Smooth muscle cell (in vitro differentiated cells): ENCODE measurements at regions not wholly inside any gene's neighbourhood (a gene's known extent, or its start where the extent isn't known, plus 50 kb on each side); places are given as distances from the start of the nearest gene placed in this dataset.

Source experiments
- DNase-seq: peaks from one replicate; lab custom pipeline; 2025; ENCODE audit not compliant: unreplicated experiment; lab: John Stamatoyannopoulos, UW
- H2AFZ ChIP-seq: fragments of 200-600 bp; sonication (generic); 2 replicates; pipeline ENCODE4 v1.6.0; 2016; ENCODE audit warnings: antibody characterized with exemption, low read depth, mild to moderate bottlenecking
- H3F3A ChIP-seq: fragments of 200-600 bp; sonication (generic); 2 replicates; pipeline ENCODE4 v1.6.0; 2017; ENCODE audit warnings: antibody characterized with exemption, low read depth
- H3K27ac ChIP-seq: fragments of 200-600 bp; sonication (generic); 2 replicates; pipeline ENCODE4 v1.5.1; 2016; ENCODE audit warnings: low read depth, mild to moderate bottlenecking
- H3K27me3 ChIP-seq: fragments of 200-600 bp; sonication (generic); 2 replicates; pipeline ENCODE4 v1.6.1; 2016; ENCODE audit warnings: low read depth, mild to moderate bottlenecking
- H3K36me3 ChIP-seq: fragments of 200-600 bp; sonication (generic); 2 replicates; pipeline ENCODE4 v1.5.1; 2016; ENCODE audit warnings: low read depth
- H3K4me1 ChIP-seq: fragments of 200-600 bp; sonication (generic); 2 replicates; pipeline ENCODE4 v1.5.1; 2016; ENCODE audit warnings: low read depth
- H3K4me2 ChIP-seq: fragments of 200-600 bp; sonication (generic); 2 replicates; pipeline ENCODE4 v1.6.0; 2016; ENCODE audit warnings: mild to moderate bottlenecking
- H3K4me3 ChIP-seq: fragments of 200-600 bp; sonication (generic); 2 replicates; pipeline ENCODE4 v1.5.1; 2016; ENCODE audit warnings: mild to moderate bottlenecking
- H3K79me2 ChIP-seq: fragments of 200-600 bp; sonication (generic); 2 replicates; pipeline ENCODE4 v1.6.0; 2016; ENCODE audit warnings: low read depth, mild to moderate bottlenecking
- H3K9ac ChIP-seq: fragments of 200-600 bp; sonication (generic); 2 replicates; pipeline ENCODE4 v1.6.0; 2016; ENCODE audit warnings: low read depth
- H3K9me3 ChIP-seq: fragments of 200-600 bp; sonication (generic); replicated peaks from 2 replicates; pipeline ENCODE4 v1.5.1; 2016; ENCODE audit warnings: low read depth
- H4K20me1 ChIP-seq: fragments of 200-600 bp; sonication (generic); 2 replicates; pipeline ENCODE4 v1.6.0; 2016; ENCODE audit warnings: low read depth
- WGBS: methylation state at CpG from one replicate; pipeline ENCODE4 v1.1.7; 2016; ENCODE audit warnings: low lambda C conversion rate; 5-methylcytosine and 5-hydroxymethylcytosine counted together
- TF ChIP-seq, protein P1 (sequence below): fragments of 200-600 bp; sonication (generic); IDR thresholded peaks from 2 replicates; pipeline ENCODE4 v1.5.1; 2017; ENCODE audit warnings: borderline replicate concordance, mild to moderate bottlenecking, antibody characterized with exemption; ENCODE audit not compliant: insufficient read depth, poor library complexity, severe bottlenecking

DNA sequence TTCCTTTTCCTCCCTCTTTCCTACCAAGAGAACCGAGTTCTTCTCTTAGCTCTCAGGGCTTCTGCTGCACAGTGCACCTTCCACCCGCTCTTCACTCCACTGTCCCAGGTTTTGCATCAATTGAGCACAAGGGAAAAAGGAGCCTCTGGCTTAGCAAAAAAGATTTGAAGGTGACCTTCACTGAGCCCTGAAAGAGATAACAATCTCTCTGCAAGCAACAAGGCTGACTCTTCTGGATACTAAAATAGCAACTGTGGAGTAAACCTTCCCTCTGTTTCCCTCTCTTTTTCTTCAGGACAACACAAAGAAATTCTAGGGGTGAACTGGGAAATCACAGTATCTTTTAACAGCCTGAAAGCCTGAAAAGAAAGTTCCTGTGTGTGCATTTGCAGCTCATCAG, 354.7 kb upstream of the PODXL start:
- H3K4me1 ChIP-seq: no peaks in the 10 kb centered on the region
- TF ChIP-seq, protein P1, sequence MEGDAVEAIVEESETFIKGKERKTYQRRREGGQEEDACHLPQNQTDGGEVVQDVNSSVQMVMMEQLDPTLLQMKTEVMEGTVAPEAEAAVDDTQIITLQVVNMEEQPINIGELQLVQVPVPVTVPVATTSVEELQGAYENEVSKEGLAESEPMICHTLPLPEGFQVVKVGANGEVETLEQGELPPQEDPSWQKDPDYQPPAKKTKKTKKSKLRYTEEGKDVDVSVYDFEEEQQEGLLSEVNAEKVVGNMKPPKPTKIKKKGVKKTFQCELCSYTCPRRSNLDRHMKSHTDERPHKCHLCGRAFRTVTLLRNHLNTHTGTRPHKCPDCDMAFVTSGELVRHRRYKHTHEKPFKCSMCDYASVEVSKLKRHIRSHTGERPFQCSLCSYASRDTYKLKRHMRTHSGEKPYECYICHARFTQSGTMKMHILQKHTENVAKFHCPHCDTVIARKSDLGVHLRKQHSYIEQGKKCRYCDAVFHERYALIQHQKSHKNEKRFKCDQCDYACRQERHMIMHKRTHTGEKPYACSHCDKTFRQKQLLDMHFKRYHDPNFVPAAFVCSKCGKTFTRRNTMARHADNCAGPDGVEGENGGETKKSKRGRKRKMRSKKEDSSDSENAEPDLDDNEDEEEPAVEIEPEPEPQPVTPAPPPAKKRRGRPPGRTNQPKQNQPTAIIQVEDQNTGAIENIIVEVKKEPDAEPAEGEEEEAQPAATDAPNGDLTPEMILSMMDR: no peak
- no peaks in the 10 kb centered on the region for H3K79me2 ChIP-seq
- no peaks in the 10 kb centered on the region for H3F3A ChIP-seq
- H3K4me3 ChIP-seq: no peak overlapping the region
- DNase-seq: no peak
- no peak overlapping the region for H3K4me2 ChIP-seq
- no peaks in the 10 kb centered on the region for H3K9me3 ChIP-seq
- no peaks in the 10 kb centered on the region for H4K20me1 ChIP-seq
- H3K27me3 ChIP-seq: peaks cover 47% of the 10 kb centered on the region
- WGBS: 95% methylated on average over 2 of the region's 2 CpGs
- H3K9ac ChIP-seq: no peak overlapping the region
- no peaks in the 10 kb centered on the region for H3K36me3 ChIP-seq
- H3K27ac ChIP-seq: no peak overlapping the region
- H2AFZ ChIP-seq: no peak overlapping the region

DNA sequence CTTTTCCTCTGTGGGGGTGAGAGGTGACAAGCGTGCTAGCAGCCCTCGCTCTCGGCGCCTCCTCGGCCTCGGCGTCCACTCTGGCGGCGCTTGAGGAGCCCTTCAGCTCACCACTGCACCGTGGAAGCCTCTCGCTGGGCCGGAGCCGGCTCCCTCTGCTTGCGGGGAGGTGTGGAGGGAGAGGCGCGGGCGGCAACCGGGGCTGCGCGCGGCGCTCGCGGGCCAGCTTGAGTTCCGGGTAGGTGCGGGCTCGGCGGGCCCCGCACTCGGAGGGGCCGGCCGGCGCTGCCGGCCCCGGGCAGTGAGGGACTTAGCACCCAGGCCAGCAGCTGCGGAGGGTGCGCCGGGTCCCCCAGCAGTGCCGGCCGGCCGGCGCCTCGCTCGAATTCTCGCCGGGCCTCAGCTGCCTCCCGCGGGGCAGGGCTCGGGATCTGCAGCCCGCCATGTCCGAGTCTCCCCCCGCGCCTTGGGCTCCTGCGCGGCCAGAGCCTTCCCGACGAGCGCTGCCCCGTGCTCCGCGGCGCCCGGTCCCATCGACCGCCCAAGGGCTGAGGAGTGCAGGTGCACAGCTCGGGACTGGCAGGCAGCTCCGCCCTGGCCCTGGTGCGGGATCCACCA, 352.8 kb upstream of the PODXL start:
- Histone ChIP-seq H3K27ac (no peak overlapping the region), H3K79me2 (no peaks in the 10 kb centered on the region), H3K4me1 (no peaks in the 10 kb centered on the region), H3K27me3 (peaks cover 47% of the 10 kb centered on the region), H3K4me3 (peak overlapping the region; percentile 51), H2AFZ (no peak overlapping the region), H3K9ac (no peak overlapping the region), H3K9me3 (no peaks in the 10 kb centered on the region), H3K36me3 (no peaks in the 10 kb centered on the region), H3K4me2 (peak overlapping the region; percentile 84), H3F3A (no peaks in the 10 kb centered on the region), H4K20me1 (no peaks in the 10 kb centered on the region)
- no peak for DNase-seq
- WGBS: 10% methylated on average over 59 of the region's 68 CpGs
- TF ChIP-seq, protein P1: no peak

DNA sequence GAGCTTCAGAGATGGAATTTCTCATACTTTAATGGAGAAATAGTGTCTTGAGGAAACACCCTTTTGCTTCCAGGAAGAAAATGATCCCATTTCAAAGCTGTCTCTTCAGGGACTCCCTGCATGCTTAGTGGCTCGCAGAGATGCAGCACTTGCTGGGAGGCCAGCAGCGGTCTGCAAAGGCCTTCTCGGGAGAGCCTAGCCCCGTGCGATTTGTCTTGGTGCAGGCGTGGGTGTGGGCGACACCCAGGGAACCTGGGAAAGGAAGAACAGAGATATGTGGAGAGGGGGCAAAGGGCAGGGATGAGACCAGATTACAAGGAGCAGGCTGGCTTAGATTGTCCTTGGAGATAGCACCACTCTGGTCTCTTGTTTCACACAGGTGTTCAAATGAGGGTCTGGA, 352.3 kb upstream of the PODXL start:
- H3K27me3 ChIP-seq: peaks cover 47% of the 10 kb centered on the region

More for the DNA sequence above, 352.3 kb upstream of the PODXL start:
- TF ChIP-seq, protein P1: no peak
- Histone ChIP-seq H3K36me3 (no peaks in the 10 kb centered on the region), H3F3A (no peaks in the 10 kb centered on the region), H3K4me3 (no peak overlapping the region), H4K20me1 (no peaks in the 10 kb centered on the region), H2AFZ (no peak overlapping the region), H3K9ac (no peak overlapping the region), H3K79me2 (no peaks in the 10 kb centered on the region), H3K4me1 (no peaks in the 10 kb centered on the region), H3K27ac (no peak overlapping the region), H3K4me2 (peak overlapping the region; percentile 84), H3K9me3 (no peaks in the 10 kb centered on the region)
- 72% methylated on average over 7 of the region's 7 CpGs for WGBS
- DNase-seq: no peak
